ENCODE measurements at regions not wholly inside any gene's neighbourhood (a gene's known extent, or its start where the extent isn't known, plus 50 kb on each side); places are given as distances from the start of the nearest gene placed in this dataset.

- no peak overlapping the region for H3K4me3 ChIP-seq (ENCODE audit: low read length)
- DNase-seq (ENCODE audit: low read depth) = peak; percentile 49
- TF ChIP-seq CTCF (conservative IDR thresholded peaks at IDR 0.05; ENCODE audit: low read length) = no peak
These were observed 581.9 kb upstream of the ZNF717 start for GRCh38 chr3:76367281-76367680.

GRCh38 chr3:76369170-76369569 is 583.8 kb upstream of the ZNF717 start:
- peak; percentile 26 for DNase-seq (ENCODE audit: low read depth)
- peak; percentile 51 for TF ChIP-seq CTCF (conservative IDR thresholded peaks at IDR 0.05; ENCODE audit: low read length)
- H3K4me3 ChIP-seq (ENCODE audit: low read length) = no peak overlapping the region

GRCh38 chr3:76370749-76371520 is 585.6 kb upstream of the ZNF717 start:
- DNase-seq (ENCODE audit: low read depth) = no peak
- no peak overlapping the region for H3K4me3 ChIP-seq (ENCODE audit: low read length)
- TF ChIP-seq CTCF (conservative IDR thresholded peaks at IDR 0.05; ENCODE audit: low read length) = no peak

- no peak for TF ChIP-seq CTCF (conservative IDR thresholded peaks at IDR 0.05; ENCODE audit: low read length)
- DNase-seq (ENCODE audit: low read depth) = no peak
- no peak overlapping the region for H3K4me3 ChIP-seq (ENCODE audit: low read length)
These were observed 587.1 kb upstream of the ZNF717 start for GRCh38 chr3:76372497-76372896.

- no peak overlapping the region for H3K4me3 ChIP-seq (ENCODE audit: low read length)
- no peak for TF ChIP-seq CTCF (conservative IDR thresholded peaks at IDR 0.05; ENCODE audit: low read length)
- DNase-seq (ENCODE audit: low read depth) = no peak
These were observed 591.7 kb upstream of the ZNF717 start for GRCh38 chr3:76377074-76377473.

GRCh38 chr3:76378789-76379188 is 593.4 kb upstream of the ZNF717 start:
- no peak for DNase-seq (ENCODE audit: low read depth)
- H3K4me3 ChIP-seq (ENCODE audit: low read length) = no peak overlapping the region
- no peak for TF ChIP-seq CTCF (conservative IDR thresholded peaks at IDR 0.05; ENCODE audit: low read length)

GRCh38 chr3:76383781-76384180 is 598.4 kb upstream of the ZNF717 start:
- no peak for TF ChIP-seq CTCF (conservative IDR thresholded peaks at IDR 0.05; ENCODE audit: low read length)
- H3K4me3 ChIP-seq (ENCODE audit: low read length) = no peak overlapping the region
- DNase-seq (ENCODE audit: low read depth) = no peak

Data from AG10803 (cell line).